Mucosa of stomach (tissue), 1 donor: ENCODE measurements at regions not wholly inside any gene's neighbourhood (a gene's known extent, or its start where the extent isn't known, plus 50 kb on each side); places are given as distances from the start of the nearest gene placed in this dataset.

Experiments
- H3K27me3 ChIP-seq: one replicate; pipeline ENCODE4 v1.7.0; 2013; ENCODE audit warnings: mild to moderate bottlenecking, low read length; ENCODE audit not compliant: control insufficient read depth, insufficient read depth
- H3K36me3 ChIP-seq: one replicate; pipeline ENCODE4 v1.7.0; 2013; ENCODE audit warnings: low read length; ENCODE audit not compliant: control insufficient read depth, insufficient read depth
- H3K4me1 ChIP-seq: one replicate; pipeline ENCODE4 v1.7.0; 2013; ENCODE audit warnings: mild to moderate bottlenecking, low read length; ENCODE audit not compliant: control insufficient read depth, insufficient read depth
- H3K4me3 ChIP-seq: one replicate; pipeline ENCODE4 v1.7.0; 2013; ENCODE audit warnings: low read length
- H3K9ac ChIP-seq: one replicate; pipeline ENCODE4 v1.7.0; 2013; ENCODE audit warnings: mild to moderate bottlenecking, low read length, moderate library complexity
- H3K9me3 ChIP-seq: one replicate; pipeline ENCODE4 v1.7.0; 2013; ENCODE audit warnings: mild to moderate bottlenecking, low read length, moderate library complexity; ENCODE audit not compliant: control insufficient read depth
- donor health status: Pancreatic carcinoma.

- Histone ChIP-seq H3K27me3 (no peaks in the 10 kb centered on the region), H3K36me3 (no peaks in the 10 kb centered on the region), H3K9me3 (no peaks in the 10 kb centered on the region), H3K4me3 (no peak overlapping the region), H3K9ac (no peak overlapping the region), H3K4me1 (no peaks in the 10 kb centered on the region)
Observed at GRCh38 chr10:90642136-90642535, 215.7 kb downstream of the HTR7 start.

GRCh38 chr10:90642650-90643049, 215.2 kb downstream of the HTR7 start:
- no peak overlapping the region for H3K4me3 ChIP-seq
- H3K4me1 ChIP-seq = no peaks in the 10 kb centered on the region
- no peaks in the 10 kb centered on the region for H3K27me3 ChIP-seq
- no peak overlapping the region for H3K9ac ChIP-seq
- H3K9me3 ChIP-seq = no peaks in the 10 kb centered on the region
- no peaks in the 10 kb centered on the region for H3K36me3 ChIP-seq

DNA sequence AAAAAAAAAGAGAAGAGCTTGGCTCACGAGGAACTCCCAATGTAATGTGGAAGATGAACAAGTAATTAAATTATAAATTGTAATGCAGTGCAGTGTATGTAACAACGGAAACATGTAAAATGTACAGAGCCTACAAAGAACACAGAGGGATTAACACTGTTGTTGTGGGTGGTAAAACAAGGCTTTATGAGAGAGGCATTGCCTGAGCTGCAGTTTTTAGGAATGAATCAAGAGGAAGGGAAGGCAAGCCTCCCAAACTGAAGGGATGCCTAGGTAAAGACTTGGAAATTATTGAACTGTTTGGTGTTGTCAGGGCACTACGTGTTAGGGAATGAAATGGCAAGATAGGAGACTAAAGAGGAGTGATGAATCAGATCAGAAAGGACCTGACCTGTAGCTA, 213.7 kb downstream of the HTR7 start:
- no peaks in the 10 kb centered on the region for H3K9me3 ChIP-seq

DNA sequence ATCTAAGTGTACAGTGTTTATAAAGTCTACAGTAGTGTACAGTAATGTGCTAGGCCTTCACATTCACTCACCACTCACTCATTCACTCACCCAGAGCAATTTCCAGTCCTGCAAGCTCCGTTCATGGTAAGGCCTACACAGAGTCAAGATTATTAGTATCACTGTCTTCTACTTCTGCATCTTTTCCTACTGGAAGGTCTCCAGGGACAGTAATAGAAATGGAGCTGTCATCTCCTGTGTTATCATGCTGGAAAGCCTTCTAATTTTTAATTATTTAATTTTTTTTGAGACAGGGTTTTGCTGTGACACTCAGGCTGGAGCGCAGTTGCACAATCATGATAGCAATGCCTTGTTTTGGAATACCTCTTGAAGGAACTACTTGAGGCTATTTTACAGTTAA, 207.0 kb downstream of the HTR7 start:
- Histone ChIP-seq H3K4me3 (no peak overlapping the region), H3K9me3 (no peaks in the 10 kb centered on the region), H3K27me3 (no peaks in the 10 kb centered on the region)

More for the DNA sequence above, 213.7 kb downstream of the HTR7 start:
- no peak overlapping the region for H3K4me3 ChIP-seq
- no peaks in the 10 kb centered on the region for H3K4me1 ChIP-seq
- H3K36me3 ChIP-seq = no peaks in the 10 kb centered on the region
- H3K9ac ChIP-seq = no peak overlapping the region
- H3K27me3 ChIP-seq = no peaks in the 10 kb centered on the region

GRCh38 chr10:90652519-90652918, 205.3 kb downstream of the HTR7 start:
- Histone ChIP-seq H3K4me1 (no peaks in the 10 kb centered on the region), H3K36me3 (no peaks in the 10 kb centered on the region), H3K9ac (no peak overlapping the region)

More for the DNA sequence above, 207.0 kb downstream of the HTR7 start:
- no peaks in the 10 kb centered on the region for H3K4me1 ChIP-seq
- H3K9ac ChIP-seq = no peak overlapping the region
- H3K36me3 ChIP-seq = no peaks in the 10 kb centered on the region

GRCh38 chr10:90658791-90659190, 199.0 kb downstream of the HTR7 start:
- H3K4me1 ChIP-seq = no peaks in the 10 kb centered on the region
- no peaks in the 10 kb centered on the region for H3K27me3 ChIP-seq
- H3K9me3 ChIP-seq = no peaks in the 10 kb centered on the region
- no peak overlapping the region for H3K9ac ChIP-seq
- no peak overlapping the region for H3K4me3 ChIP-seq
- no peaks in the 10 kb centered on the region for H3K36me3 ChIP-seq

More at GRCh38 chr10:90652519-90652918, 205.3 kb downstream of the HTR7 start:
- H3K4me3 ChIP-seq = no peak overlapping the region
- no peaks in the 10 kb centered on the region for H3K9me3 ChIP-seq
- H3K27me3 ChIP-seq = no peaks in the 10 kb centered on the region

GRCh38 chr10:90665905-90666662, 191.8 kb downstream of the HTR7 start:
- Histone ChIP-seq H3K4me3 (no peak overlapping the region), H3K36me3 (no peaks in the 10 kb centered on the region), H3K4me1 (no peaks in the 10 kb centered on the region), H3K27me3 (no peaks in the 10 kb centered on the region), H3K9me3 (no peaks in the 10 kb centered on the region), H3K9ac (no peak overlapping the region)

GRCh38 chr10:90674461-90674860, 183.4 kb downstream of the HTR7 start:
- H3K9ac ChIP-seq = no peak overlapping the region
- no peaks in the 10 kb centered on the region for H3K27me3 ChIP-seq
- no peaks in the 10 kb centered on the region for H3K9me3 ChIP-seq
- H3K4me1 ChIP-seq = no peaks in the 10 kb centered on the region
- H3K4me3 ChIP-seq = no peak overlapping the region
- H3K36me3 ChIP-seq = no peaks in the 10 kb centered on the region

GRCh38 chr10:90674928-90675327, 182.9 kb downstream of the HTR7 start:
- Histone ChIP-seq H3K9ac (no peak overlapping the region), H3K36me3 (no peaks in the 10 kb centered on the region), H3K9me3 (no peaks in the 10 kb centered on the region), H3K4me3 (no peak overlapping the region), H3K4me1 (no peaks in the 10 kb centered on the region), H3K27me3 (no peaks in the 10 kb centered on the region)

- Histone ChIP-seq H3K36me3 (no peaks in the 10 kb centered on the region), H3K9ac (no peak overlapping the region), H3K9me3 (no peaks in the 10 kb centered on the region), H3K4me3 (no peak overlapping the region), H3K4me1 (no peaks in the 10 kb centered on the region), H3K27me3 (no peaks in the 10 kb centered on the region)
Observed at GRCh38 chr10:90675621-90676020, 182.2 kb downstream of the HTR7 start.
